ENCODE measurements at regions not wholly inside any gene's neighbourhood (a gene's known extent, or its start where the extent isn't known, plus 50 kb on each side); places are given as distances from the start of the nearest gene placed in this dataset.

DNA sequence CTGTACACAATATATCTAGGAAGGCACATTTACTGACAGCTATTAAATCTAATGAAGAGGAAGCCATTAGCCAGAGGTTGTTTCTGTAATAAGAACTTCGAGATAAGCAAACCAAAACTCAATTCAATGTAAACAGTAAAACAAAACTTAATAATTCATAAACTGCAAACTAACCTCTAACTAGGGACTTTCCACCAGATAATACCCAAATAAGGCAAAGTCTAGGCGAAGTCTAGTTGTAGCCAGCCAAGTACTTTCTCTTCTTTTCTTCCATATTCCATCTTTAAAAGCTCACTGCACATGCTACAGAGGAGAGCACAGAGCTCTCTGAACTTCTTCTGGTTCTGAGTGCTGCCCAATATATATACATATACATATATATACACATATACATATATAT lies 229.9 kb upstream of the ANO5 start:
- Histone ChIP-seq H3K27ac (ENCODE audit: low read depth, low read length) (no peak overlapping the region), H3K36me3 (ENCODE audit: insufficient read depth, low read length) (no peaks in the 10 kb centered on the region), H3K9me3 (ENCODE audit: low read depth, low read length) (no peaks in the 10 kb centered on the region), H3K27me3 (ENCODE audit: insufficient read depth, low read length) (no peaks in the 10 kb centered on the region), H3K4me1 (ENCODE audit: insufficient read depth, low read length) (no peaks in the 10 kb centered on the region), H3K4me3 (ENCODE audit: insufficient read depth, low read length) (no peak overlapping the region), H3K4me2 (ENCODE audit: insufficient read depth, low read length) (no peak overlapping the region), H4K20me1 (ENCODE audit: insufficient read depth, low read length) (no peaks in the 10 kb centered on the region), H3K79me2 (ENCODE audit: insufficient read depth, low read length) (no peaks in the 10 kb centered on the region), H2AFZ (ENCODE audit: low read length) (no peak overlapping the region)
- TF ChIP-seq, protein P1, sequence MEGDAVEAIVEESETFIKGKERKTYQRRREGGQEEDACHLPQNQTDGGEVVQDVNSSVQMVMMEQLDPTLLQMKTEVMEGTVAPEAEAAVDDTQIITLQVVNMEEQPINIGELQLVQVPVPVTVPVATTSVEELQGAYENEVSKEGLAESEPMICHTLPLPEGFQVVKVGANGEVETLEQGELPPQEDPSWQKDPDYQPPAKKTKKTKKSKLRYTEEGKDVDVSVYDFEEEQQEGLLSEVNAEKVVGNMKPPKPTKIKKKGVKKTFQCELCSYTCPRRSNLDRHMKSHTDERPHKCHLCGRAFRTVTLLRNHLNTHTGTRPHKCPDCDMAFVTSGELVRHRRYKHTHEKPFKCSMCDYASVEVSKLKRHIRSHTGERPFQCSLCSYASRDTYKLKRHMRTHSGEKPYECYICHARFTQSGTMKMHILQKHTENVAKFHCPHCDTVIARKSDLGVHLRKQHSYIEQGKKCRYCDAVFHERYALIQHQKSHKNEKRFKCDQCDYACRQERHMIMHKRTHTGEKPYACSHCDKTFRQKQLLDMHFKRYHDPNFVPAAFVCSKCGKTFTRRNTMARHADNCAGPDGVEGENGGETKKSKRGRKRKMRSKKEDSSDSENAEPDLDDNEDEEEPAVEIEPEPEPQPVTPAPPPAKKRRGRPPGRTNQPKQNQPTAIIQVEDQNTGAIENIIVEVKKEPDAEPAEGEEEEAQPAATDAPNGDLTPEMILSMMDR (IDR thresholded peaks at IDR 0.05; ENCODE audit: extremely low read depth, low read depth, low read length): no peak
- no peak for DNase-seq (ENCODE audit: insufficient read length, low spot score, missing footprints)

DNA sequence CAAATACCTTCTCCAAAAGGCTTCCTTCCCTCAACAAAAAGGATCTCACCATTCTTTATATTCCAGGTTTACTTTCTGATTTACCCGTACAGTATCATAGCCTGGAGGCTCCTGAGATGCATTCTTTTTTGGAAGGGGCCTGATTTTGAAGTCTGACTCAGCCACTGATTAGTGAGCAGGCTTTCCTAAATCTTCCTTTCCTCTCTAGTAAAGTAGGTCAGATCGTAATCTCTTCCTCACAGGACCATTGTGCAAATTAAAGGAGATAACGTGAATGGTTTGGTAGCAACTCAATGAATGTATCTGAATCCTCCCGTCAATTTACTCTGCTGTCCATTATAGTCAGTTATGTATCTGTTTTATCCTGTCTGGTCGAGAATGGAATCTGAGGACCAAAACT lies 227.7 kb upstream of the ANO5 start:
- Histone ChIP-seq H3K27ac (ENCODE audit: low read depth, low read length) (no peak overlapping the region), H3K27me3 (ENCODE audit: insufficient read depth, low read length) (no peaks in the 10 kb centered on the region), H3K9me3 (ENCODE audit: low read depth, low read length) (peaks cover 2% of the 10 kb centered on the region), H3K4me2 (ENCODE audit: insufficient read depth, low read length) (no peak overlapping the region), H2AFZ (ENCODE audit: low read length) (no peak overlapping the region), H4K20me1 (ENCODE audit: insufficient read depth, low read length) (no peaks in the 10 kb centered on the region), H3K4me1 (ENCODE audit: insufficient read depth, low read length) (no peaks in the 10 kb centered on the region), H3K79me2 (ENCODE audit: insufficient read depth, low read length) (no peaks in the 10 kb centered on the region), H3K36me3 (ENCODE audit: insufficient read depth, low read length) (no peaks in the 10 kb centered on the region), H3K4me3 (ENCODE audit: insufficient read depth, low read length) (no peak overlapping the region)
- DNase-seq (ENCODE audit: insufficient read length, low spot score, missing footprints): no peak
- TF ChIP-seq, protein P1 (IDR thresholded peaks at IDR 0.05; ENCODE audit: extremely low read depth, low read depth, low read length): no peak

DNA sequence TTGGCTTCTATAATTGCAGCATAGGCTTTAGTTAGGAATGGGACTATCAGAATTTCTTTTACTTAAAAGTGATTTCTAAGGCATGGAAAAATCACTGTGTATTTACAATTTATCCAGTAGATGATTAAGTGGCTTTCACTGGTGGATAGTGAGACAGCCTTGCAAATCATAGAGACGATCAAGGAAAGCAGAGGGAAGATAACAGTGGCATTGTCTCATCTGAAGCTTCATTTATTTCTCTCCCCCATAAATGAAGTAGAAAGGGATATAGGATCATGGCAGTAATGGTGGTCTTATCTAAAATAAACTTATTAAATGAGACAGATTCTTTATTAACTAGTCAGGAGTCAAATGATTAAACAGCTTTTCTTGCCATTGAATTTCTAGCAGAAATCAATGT lies 224.2 kb upstream of the ANO5 start:
- no peak overlapping the region for H3K4me2 ChIP-seq (ENCODE audit: insufficient read depth, low read length)
- no peak for DNase-seq (ENCODE audit: insufficient read length, low spot score, missing footprints)
- H3K4me3 ChIP-seq (ENCODE audit: insufficient read depth, low read length): no peak overlapping the region
- H3K36me3 ChIP-seq (ENCODE audit: insufficient read depth, low read length): no peaks in the 10 kb centered on the region
- H3K27ac ChIP-seq (ENCODE audit: low read depth, low read length): no peak overlapping the region
- H3K4me1 ChIP-seq (ENCODE audit: insufficient read depth, low read length): no peaks in the 10 kb centered on the region
- TF ChIP-seq, protein P1 (IDR thresholded peaks at IDR 0.05; ENCODE audit: extremely low read depth, low read depth, low read length): no peak
- no peaks in the 10 kb centered on the region for H4K20me1 ChIP-seq (ENCODE audit: insufficient read depth, low read length)
- H3K27me3 ChIP-seq (ENCODE audit: insufficient read depth, low read length): no peaks in the 10 kb centered on the region
- H3K9me3 ChIP-seq (ENCODE audit: low read depth, low read length): peaks cover 4% of the 10 kb centered on the region
- no peaks in the 10 kb centered on the region for H3K79me2 ChIP-seq (ENCODE audit: insufficient read depth, low read length)
- no peak overlapping the region for H2AFZ ChIP-seq (ENCODE audit: low read length)

DNA sequence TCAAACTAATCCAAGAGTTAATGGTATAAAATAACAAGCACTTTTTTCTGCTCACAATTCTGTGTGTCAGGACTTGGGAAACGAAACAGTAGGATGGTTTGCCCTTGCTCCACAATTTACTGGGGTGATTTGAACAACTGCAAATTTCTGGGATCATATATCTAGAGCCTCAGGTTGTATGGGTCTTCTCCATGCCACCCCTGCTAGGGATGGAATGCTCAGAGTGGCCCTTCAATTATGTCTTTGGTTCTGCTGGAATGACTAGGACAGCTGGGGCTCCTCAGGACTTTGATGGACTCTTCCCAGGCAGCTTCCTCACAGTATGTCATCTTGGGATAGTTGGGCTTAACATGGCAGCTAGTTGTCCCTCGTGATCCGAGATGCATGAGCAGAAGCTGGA lies 223.0 kb upstream of the ANO5 start:
- Histone ChIP-seq H3K4me1 (ENCODE audit: insufficient read depth, low read length) (no peaks in the 10 kb centered on the region), H3K4me2 (ENCODE audit: insufficient read depth, low read length) (no peak overlapping the region), H3K27ac (ENCODE audit: low read depth, low read length) (no peak overlapping the region), H3K9me3 (ENCODE audit: low read depth, low read length) (peaks cover 4% of the 10 kb centered on the region), H3K79me2 (ENCODE audit: insufficient read depth, low read length) (no peaks in the 10 kb centered on the region), H3K4me3 (ENCODE audit: insufficient read depth, low read length) (no peak overlapping the region), H3K36me3 (ENCODE audit: insufficient read depth, low read length) (no peaks in the 10 kb centered on the region), H3K27me3 (ENCODE audit: insufficient read depth, low read length) (no peaks in the 10 kb centered on the region), H4K20me1 (ENCODE audit: insufficient read depth, low read length) (no peaks in the 10 kb centered on the region), H2AFZ (ENCODE audit: low read length) (no peak overlapping the region)
- DNase-seq (ENCODE audit: insufficient read length, low spot score, missing footprints): no peak
- TF ChIP-seq, protein P1 (IDR thresholded peaks at IDR 0.05; ENCODE audit: extremely low read depth, low read depth, low read length): no peak

All from osteoblast (primary cell).